Lung (tissue), 11 donors: ENCODE measurements at regions not wholly inside any gene's neighbourhood (a gene's known extent, or its start where the extent isn't known, plus 50 kb on each side); places are given as distances from the start of the nearest gene placed in this dataset.

ENCODE experiments used
- ATAC-seq: fragments of 200-7000 bp; cut with Tn5 transposase; one replicate; pipeline ENCODE4 v1.9.1; 2020; ENCODE audit warnings: moderate number of reproducible peaks; ENCODE audit not compliant: insufficient read depth, low FRiP score
- DNase-seq, 3 donors: peaks; one replicate each; pipeline ENCODE4 v3.0.0-alpha.2; 2013 to 2017
- H3K27ac ChIP-seq, 2 donors: one replicate each; pipeline ENCODE4 v1.5.1; 2013; ENCODE audit warnings: mild to moderate bottlenecking in 2 of 2, moderate library complexity in 2 of 2, control low read depth in 1 of 2, inconsistent platforms in 1 of 2, low read depth in 1 of 2, low read length in 1 of 2
- H3K27me3 ChIP-seq, 3 donors: one replicate each; pipeline ENCODE4 v1.5.1; 2013; ENCODE audit warnings: low read length in 2 of 3; ENCODE audit not compliant: control insufficient read depth in 3 of 3, insufficient read depth in 3 of 3
- H3K36me3 ChIP-seq, 4 donors: one replicate each; pipeline ENCODE4 v1.5.1; 2013; ENCODE audit warnings: low read length in 4 of 4, mild to moderate bottlenecking in 1 of 4, moderate library complexity in 1 of 4; ENCODE audit not compliant: control insufficient read depth in 4 of 4, insufficient read depth in 4 of 4
- H3K4me1 ChIP-seq, 5 donors: one replicate each; pipeline ENCODE4 v1.5.1; 2013; ENCODE audit warnings: low read length in 5 of 5, mild to moderate bottlenecking in 2 of 5, moderate library complexity in 1 of 5; ENCODE audit not compliant: control insufficient read depth in 5 of 5, insufficient read depth in 5 of 5
- H3K4me3 ChIP-seq: one replicate; pipeline ENCODE4 v1.5.1; 2013; ENCODE audit warnings: mild to moderate bottlenecking, control low read depth, moderate library complexity
- H3K9ac ChIP-seq, 2 donors: one replicate each; pipeline ENCODE4 v1.5.1; 2013; ENCODE audit warnings: low read length in 2 of 2, control low read depth in 1 of 2; ENCODE audit not compliant: insufficient read depth in 1 of 2
- H3K9me3 ChIP-seq, 4 donors: one replicate each; pipeline ENCODE4 v1.5.1; 2013; ENCODE audit warnings: low read length in 3 of 4, mild to moderate bottlenecking in 1 of 4, moderate library complexity in 1 of 4; ENCODE audit not compliant: control insufficient read depth in 4 of 4, insufficient read depth in 3 of 4
- WGBS, 2 donors: extraction: QIAGEN DNeasy Blood & Tissue Kit; methylation state at CpG; one replicate each; pipeline ENCODE4 v1.1.7; 2013; 5-methylcytosine and 5-hydroxymethylcytosine counted together
- TF ChIP-seq, protein P1 (sequence below): IDR thresholded peaks from 2 replicates; pipeline ENCODE4 v1.5.1; 2012; ENCODE audit warnings: mild to moderate bottlenecking; ENCODE audit errors: control extremely low read depth, extremely low read depth
- donor health status: control.
- donor health status: control.
- donor health status: Bipolar disorder and iron deficiency.
- donor health status: healthy.
- donor health status: DM: yes; HTN: yes; CAD: no.

DNA sequence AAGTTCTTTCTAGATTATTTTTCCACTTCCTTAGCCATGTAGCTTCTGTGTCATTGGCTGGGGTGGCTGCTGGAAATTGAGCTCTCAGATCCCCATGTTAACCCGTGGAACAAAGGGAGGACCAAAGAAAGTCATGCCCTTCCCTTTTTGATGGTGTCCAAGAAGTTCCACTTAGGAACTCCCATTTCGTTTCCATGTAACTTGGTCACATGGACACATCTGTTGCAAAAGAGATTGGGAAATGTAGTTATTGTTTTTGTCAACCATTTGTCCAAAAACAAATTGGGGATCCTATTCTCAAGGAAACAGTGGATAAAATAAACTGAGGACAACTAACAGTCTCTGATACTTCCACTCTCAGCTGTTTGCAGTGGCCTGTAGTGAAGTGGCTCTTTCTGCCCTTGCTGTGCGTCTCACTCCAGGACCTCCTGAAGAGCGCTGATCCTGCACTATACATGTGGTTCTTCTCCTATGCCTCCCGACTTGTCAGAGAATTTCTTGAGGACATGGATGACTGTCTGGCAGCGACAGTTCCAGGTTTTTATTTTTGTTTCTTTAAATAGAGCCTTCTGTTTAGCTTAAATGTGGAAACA is 125.3 kb upstream of the LNX1 start:
- Histone ChIP-seq H3K4me1 (peaks cover 0 to 7% (median 2%) of the 10 kb centered on the region in 5 donors), H3K4me3 (no peak overlapping the region), H3K27ac (no peak overlapping the region), H3K27me3 (peaks cover 0 to 50% (median 0%) of the 10 kb centered on the region in 3 donors), H3K36me3 (no peaks in the 10 kb centered on the region), H3K9ac (no peak overlapping the region), H3K9me3 (no peaks in the 10 kb centered on the region)
- DNase-seq = no peak
- 49 to 65% methylated on average over 6 of the region's 6 CpGs for WGBS, 2 donors
- no peak for ATAC-seq
- TF ChIP-seq, protein P1, sequence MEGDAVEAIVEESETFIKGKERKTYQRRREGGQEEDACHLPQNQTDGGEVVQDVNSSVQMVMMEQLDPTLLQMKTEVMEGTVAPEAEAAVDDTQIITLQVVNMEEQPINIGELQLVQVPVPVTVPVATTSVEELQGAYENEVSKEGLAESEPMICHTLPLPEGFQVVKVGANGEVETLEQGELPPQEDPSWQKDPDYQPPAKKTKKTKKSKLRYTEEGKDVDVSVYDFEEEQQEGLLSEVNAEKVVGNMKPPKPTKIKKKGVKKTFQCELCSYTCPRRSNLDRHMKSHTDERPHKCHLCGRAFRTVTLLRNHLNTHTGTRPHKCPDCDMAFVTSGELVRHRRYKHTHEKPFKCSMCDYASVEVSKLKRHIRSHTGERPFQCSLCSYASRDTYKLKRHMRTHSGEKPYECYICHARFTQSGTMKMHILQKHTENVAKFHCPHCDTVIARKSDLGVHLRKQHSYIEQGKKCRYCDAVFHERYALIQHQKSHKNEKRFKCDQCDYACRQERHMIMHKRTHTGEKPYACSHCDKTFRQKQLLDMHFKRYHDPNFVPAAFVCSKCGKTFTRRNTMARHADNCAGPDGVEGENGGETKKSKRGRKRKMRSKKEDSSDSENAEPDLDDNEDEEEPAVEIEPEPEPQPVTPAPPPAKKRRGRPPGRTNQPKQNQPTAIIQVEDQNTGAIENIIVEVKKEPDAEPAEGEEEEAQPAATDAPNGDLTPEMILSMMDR = no peak

DNA sequence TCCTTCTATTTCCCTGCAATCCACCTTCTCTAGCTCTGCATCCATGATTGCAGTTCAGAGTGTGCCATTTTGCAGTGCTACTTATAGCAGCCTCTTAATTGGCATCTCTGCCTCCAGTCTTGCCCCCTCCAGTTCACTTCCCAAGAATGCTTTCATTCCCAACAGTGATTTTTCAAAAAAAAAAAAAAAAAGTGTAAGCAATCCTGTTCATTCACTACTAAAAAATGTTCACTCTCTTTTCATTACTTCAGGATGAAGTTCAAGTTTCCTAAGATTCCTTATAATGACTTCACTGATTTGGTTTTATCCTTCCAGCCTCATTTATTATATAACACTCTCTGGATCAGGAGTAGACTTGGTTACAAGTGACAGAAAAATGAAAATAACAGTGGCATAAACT is 124.7 kb upstream of the LNX1 start:
- H3K27ac ChIP-seq = no peak overlapping the region

DNA sequence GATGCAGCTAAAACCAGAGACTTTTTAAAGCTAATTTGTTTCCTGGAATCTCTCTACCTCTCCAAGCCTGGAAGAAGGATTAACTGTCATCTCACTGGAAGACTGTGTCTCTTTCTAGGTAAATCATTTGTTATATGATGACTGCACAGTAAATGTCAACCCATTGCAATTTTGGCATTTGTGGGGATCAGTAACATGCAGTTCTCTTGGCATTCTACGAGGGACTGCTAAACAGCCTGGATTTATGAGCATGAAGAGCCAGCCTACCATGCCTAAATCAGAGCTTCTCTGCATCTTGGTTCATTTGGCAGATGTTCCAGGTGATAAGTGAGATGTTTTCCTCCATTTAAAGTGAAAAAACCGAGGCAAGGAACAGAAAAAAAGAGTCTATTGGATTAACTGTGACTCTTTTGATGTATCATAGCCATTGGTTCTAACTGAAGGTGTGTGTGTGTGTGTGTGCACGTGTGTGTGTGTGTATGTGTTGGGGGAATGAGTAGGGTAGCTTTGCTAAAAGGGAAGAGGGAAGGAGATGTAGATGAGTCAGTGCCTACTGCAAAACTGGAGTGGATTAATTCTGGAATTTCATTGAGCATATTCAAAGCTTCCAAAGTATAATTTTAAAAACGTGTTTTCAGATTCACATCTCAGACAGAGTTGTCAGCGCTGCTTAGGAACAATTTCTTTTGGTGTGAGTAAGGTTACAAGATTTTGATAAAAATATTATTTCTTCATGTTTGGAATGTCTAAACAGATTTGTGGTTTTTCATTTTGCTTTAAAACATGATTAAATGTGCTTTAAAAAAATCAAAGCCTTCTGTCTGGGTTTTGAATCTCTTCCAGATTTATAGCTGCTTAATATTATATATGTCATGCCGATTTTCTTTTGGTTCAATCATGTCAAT is 123.2 kb upstream of the LNX1 start:
- Histone ChIP-seq H3K9me3 (no peaks in the 10 kb centered on the region), H3K27me3 (peaks cover 0 to 43% (median 0%) of the 10 kb centered on the region in 3 donors), H3K27ac (no peak overlapping the region), H3K36me3 (no peaks in the 10 kb centered on the region), H3K9ac (no peak overlapping the region), H3K4me1 (peaks cover 0 to 9% (median 3%) of the 10 kb centered on the region in 5 donors), H3K4me3 (no peak overlapping the region)
- TF ChIP-seq, protein P1 = no peak
- 79% methylated on average over 6 of the region's 6 CpGs for WGBS, 2 donors
- ATAC-seq = no peak
- no peak for DNase-seq

More for the DNA sequence above, 124.7 kb upstream of the LNX1 start:
- H3K9ac ChIP-seq = no peak overlapping the region
- peaks cover 0 to 7% (median 3%) of the 10 kb centered on the region in 5 donors for H3K4me1 ChIP-seq
- DNase-seq (no peak), ATAC-seq (no peak)
- no peaks in the 10 kb centered on the region for H3K9me3 ChIP-seq
- TF ChIP-seq, protein P1 = no peak
- peaks cover 0 to 47% (median 0%) of the 10 kb centered on the region in 3 donors for H3K27me3 ChIP-seq
- no peaks in the 10 kb centered on the region for H3K36me3 ChIP-seq
- no peak overlapping the region for H3K4me3 ChIP-seq
